ENCODE measurements at regions not wholly inside any gene's neighbourhood (a gene's known extent, or its start where the extent isn't known, plus 50 kb on each side); places are given as distances from the start of the nearest gene placed in this dataset.

- TF ChIP-seq, protein P1, sequence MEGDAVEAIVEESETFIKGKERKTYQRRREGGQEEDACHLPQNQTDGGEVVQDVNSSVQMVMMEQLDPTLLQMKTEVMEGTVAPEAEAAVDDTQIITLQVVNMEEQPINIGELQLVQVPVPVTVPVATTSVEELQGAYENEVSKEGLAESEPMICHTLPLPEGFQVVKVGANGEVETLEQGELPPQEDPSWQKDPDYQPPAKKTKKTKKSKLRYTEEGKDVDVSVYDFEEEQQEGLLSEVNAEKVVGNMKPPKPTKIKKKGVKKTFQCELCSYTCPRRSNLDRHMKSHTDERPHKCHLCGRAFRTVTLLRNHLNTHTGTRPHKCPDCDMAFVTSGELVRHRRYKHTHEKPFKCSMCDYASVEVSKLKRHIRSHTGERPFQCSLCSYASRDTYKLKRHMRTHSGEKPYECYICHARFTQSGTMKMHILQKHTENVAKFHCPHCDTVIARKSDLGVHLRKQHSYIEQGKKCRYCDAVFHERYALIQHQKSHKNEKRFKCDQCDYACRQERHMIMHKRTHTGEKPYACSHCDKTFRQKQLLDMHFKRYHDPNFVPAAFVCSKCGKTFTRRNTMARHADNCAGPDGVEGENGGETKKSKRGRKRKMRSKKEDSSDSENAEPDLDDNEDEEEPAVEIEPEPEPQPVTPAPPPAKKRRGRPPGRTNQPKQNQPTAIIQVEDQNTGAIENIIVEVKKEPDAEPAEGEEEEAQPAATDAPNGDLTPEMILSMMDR (IDR thresholded peaks at IDR 0.05), result no peak
- TF ChIP-seq RAD21 (IDR thresholded peaks at IDR 0.05; ENCODE audit: low read length) (no peak), TAF1 (IDR thresholded peaks at IDR 0.05; ENCODE audit: borderline replicate concordance, low read depth, low read length) (no peak), MXI1 (IDR thresholded peaks at IDR 0.05; ENCODE audit: low read depth, low read length) (no peak), YY1 (IDR thresholded peaks at IDR 0.05; ENCODE audit: low read depth) (no peak), REST (IDR thresholded peaks at IDR 0.05; ENCODE audit: low read depth, low read length) (no peak), SIN3A (IDR thresholded peaks at IDR 0.05; ENCODE audit: borderline replicate concordance, low read depth, low read length) (no peak), FOXM1 (IDR thresholded peaks at IDR 0.05; ENCODE audit: low read depth) (no peak), NFIC (IDR thresholded peaks at IDR 0.05; ENCODE audit: borderline replicate concordance) (no peak), EP300 (IDR thresholded peaks at IDR 0.05; ENCODE audit: borderline replicate concordance in 1 of 2, low read depth in 1 of 2, low read length in 1 of 2) (no peak), MAX (IDR thresholded peaks at IDR 0.05; ENCODE audit: low read depth) (no peak)
Observed at GRCh38 chr13:70969321-70969720, 861.1 kb upstream of the KLHL1 start.
